HUES48 (cell line): ENCODE measurements at regions not wholly inside any gene's neighbourhood (a gene's known extent, or its start where the extent isn't known, plus 50 kb on each side); places are given as distances from the start of the nearest gene placed in this dataset.
"Not testable (repeated sequence)": the region's sequence is repeated elsewhere in the genome, so short reads cannot be mapped to it uniquely, and the experiment has no call there.

Experiments
- H3K27ac ChIP-seq: one replicate; pipeline ENCODE4 v1.7.0; 2013; ENCODE audit warnings: low read depth, low read length, inconsistent platforms
- H3K27me3 ChIP-seq: 2 replicates; pipeline ENCODE4 v1.6.1; 2013; ENCODE audit warnings: mild to moderate bottlenecking, low read length; ENCODE audit not compliant: control insufficient read depth, insufficient read depth
- H3K36me3 ChIP-seq: 2 replicates; pipeline ENCODE4 v1.6.1; 2013; ENCODE audit warnings: low read length; ENCODE audit not compliant: control insufficient read depth, insufficient read depth
- H3K4me1 ChIP-seq: 2 replicates; pipeline ENCODE4 v1.6.1; 2013; ENCODE audit warnings: mild to moderate bottlenecking, low read length; ENCODE audit not compliant: control insufficient read depth, insufficient read depth
- H3K4me3 ChIP-seq: 2 replicates; pipeline ENCODE4 v1.5.1; 2013; ENCODE audit warnings: mild to moderate bottlenecking, low read depth, low read length
- H3K9ac ChIP-seq: 2 replicates; pipeline ENCODE4 v1.6.1; 2013; ENCODE audit warnings: mild to moderate bottlenecking, low read depth, low read length, moderate library complexity
- H3K9me3 ChIP-seq: 2 replicates; pipeline ENCODE4 v1.6.1; 2013; ENCODE audit warnings: low read length; ENCODE audit not compliant: control insufficient read depth, insufficient read depth

- H3K9me3 ChIP-seq, H3K36me3 ChIP-seq, H3K27me3 ChIP-seq, H3K27ac ChIP-seq, H3K4me1 ChIP-seq, H3K9ac ChIP-seq, H3K4me3 ChIP-seq: not testable (repeated sequence)
Observed at GRCh38 chr10:46816126-46816525, 95.1 kb upstream of the PTPN20 start.

GRCh38 chr10:46840393-46841050, 70.7 kb upstream of the PTPN20 start:
- H3K4me1 ChIP-seq, H3K4me3 ChIP-seq, H3K9me3 ChIP-seq, H3K9ac ChIP-seq, H3K27me3 ChIP-seq, H3K27ac ChIP-seq, H3K36me3 ChIP-seq: not testable (repeated sequence)

DNA sequence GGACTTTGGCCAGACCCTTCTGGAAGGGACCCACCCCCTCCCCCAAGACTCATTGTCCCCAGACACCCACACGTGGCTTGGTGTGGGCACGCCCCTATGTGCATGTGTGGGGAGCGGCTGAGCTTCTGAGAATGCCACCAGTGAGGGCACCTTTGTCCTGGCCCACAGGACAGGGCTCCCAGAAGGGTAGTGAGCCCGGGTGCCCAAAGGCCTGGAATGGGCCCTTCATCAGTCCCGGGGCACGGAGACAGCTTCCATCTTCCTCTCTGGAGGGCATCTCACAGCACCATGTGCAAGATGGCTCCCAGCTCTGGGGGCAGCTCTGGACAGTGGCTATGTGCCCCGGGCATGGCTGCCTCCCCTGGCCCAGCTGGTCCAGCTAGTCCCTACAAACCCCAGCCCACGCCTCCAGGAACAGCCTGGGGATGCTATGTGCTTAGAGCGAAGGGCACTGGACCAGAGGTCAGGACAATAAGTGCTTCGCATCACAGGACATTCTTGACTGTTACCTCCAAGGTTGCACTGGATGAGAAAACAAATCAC, 70.1 kb upstream of the PTPN20 start:
- H3K27me3 ChIP-seq, H3K9me3 ChIP-seq, H3K9ac ChIP-seq, H3K4me3 ChIP-seq, H3K27ac ChIP-seq, H3K36me3 ChIP-seq, H3K4me1 ChIP-seq: not testable (repeated sequence)

DNA sequence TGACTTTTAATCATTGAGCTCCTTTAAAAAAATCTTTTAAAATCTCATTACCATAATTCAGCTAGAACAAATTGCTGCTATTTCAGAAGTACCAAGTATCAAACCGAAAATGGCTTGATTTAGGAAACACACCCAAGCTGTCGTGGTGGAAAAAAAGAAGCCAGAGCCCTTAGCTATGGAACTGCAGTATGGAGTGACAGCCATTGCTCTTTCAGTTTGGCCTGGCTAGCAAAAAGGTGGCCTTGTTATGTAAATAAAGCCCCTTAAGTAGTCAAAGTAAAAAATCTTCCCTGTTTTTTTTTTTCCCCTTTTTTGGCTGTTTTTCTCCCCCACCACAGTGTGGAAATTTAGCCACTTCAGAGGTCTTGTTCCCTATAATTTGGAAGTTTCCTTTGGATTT, 66.0 kb upstream of the PTPN20 start:
- not testable (repeated sequence) for H3K27me3 ChIP-seq, H3K36me3 ChIP-seq, H3K4me3 ChIP-seq, H3K27ac ChIP-seq, H3K4me1 ChIP-seq, H3K9ac ChIP-seq, H3K9me3 ChIP-seq

DNA sequence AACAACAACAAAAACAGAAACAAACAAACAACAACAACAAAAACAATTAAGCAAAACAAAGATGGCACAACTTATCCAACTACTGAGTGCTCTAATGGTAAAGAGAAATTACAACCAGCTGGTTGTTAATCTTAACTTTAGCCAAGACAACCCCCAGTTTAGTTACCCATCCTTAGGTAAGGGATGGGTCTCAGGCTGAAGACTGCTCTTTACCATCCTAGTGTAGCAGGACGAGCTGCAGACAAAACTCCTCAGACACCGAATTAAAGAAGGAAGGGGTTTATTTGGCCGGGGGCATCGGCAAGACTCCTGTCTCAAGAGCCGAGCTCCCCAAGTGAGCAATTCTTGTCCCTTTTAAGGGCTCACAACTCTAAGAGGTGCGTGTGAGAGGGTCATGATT, 65.6 kb upstream of the PTPN20 start:
- H3K27me3 ChIP-seq, H3K4me1 ChIP-seq, H3K9me3 ChIP-seq, H3K4me3 ChIP-seq, H3K36me3 ChIP-seq, H3K27ac ChIP-seq, H3K9ac ChIP-seq: not testable (repeated sequence)

DNA sequence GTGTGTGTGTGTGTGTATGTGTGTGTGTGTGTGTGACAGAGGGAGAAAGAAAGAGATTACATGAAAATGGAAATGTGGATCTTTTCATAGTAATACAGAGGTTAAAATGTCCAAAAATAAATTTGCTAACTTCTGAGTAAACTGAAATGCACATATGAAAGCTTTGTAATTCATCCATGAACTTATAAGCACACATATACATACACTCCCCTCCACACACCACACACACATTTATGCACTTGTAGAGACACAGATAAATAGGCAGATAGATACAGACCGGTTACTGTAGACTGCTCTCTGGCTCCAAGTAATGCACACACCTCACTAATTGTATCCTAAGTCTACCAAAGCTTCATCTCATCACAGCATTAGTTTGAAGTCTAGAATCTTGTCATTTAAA, 50.5 kb upstream of the PTPN20 start:
- not testable (repeated sequence) for H3K9ac ChIP-seq, H3K27ac ChIP-seq, H3K4me1 ChIP-seq, H3K36me3 ChIP-seq, H3K27me3 ChIP-seq, H3K4me3 ChIP-seq, H3K9me3 ChIP-seq
